ENCODE measurements at regions not wholly inside any gene's neighbourhood (a gene's known extent, or its start where the extent isn't known, plus 50 kb on each side); places are given as distances from the start of the nearest gene placed in this dataset.

GRCh38 chr2:221911890-221912289 is 339.8 kb upstream of the EPHA4 start:
- H3K27me3 ChIP-seq (ENCODE audit: low read length): 0 out of 2 replicates have a peak, but pooled peaks cover 3% of the 10 kb centered on the region
- H3K4me3 ChIP-seq (ENCODE audit: low read length): no peak overlapping the region
- DNase-seq (no peak), ATAC-seq (no peak)
- POLR2A ChIA-PET (ENCODE audit: unreplicated experiment): no interaction called here
- H3K36me3 ChIP-seq (ENCODE audit: low read depth, low read length): no peaks in the 10 kb centered on the region
- H3K9ac ChIP-seq (ENCODE audit: low read length): no peak overlapping the region
- intact Hi-C loops (cut with micrococcal nuclease): no loop called here
- no peaks in the 10 kb centered on the region for H3K4me1 ChIP-seq (ENCODE audit: insufficient read depth, low read length)
- H3K27ac ChIP-seq (ENCODE audit: low read length): no peak overlapping the region
- no peaks in the 10 kb centered on the region for H3K9me2 ChIP-seq (replicated peaks; ENCODE audit: low read length)
- BruUV-seq (replicated peaks): no TSS peak
- no peaks in the 10 kb centered on the region for H3K9me3 ChIP-seq (ENCODE audit: low read length)
- TF ChIP-seq EZH2 (IDR thresholded peaks at IDR 0.05; ENCODE audit: low read length, unreplicated experiment) (no peak), EZH2phosphoT487 (IDR thresholded peaks at IDR 0.05; ENCODE audit: borderline replicate concordance, low read length) (no peak), CTCF (conservative IDR thresholded peaks at IDR 0.05; ENCODE audit: low read depth, low read length) (no peak)
- no peaks in the 10 kb centered on the region for H3K79me2 ChIP-seq (ENCODE audit: low read length)
- H4K20me1 ChIP-seq (ENCODE audit: low read length): no peaks in the 10 kb centered on the region
- H3F3A ChIP-seq (ENCODE audit: low read length, unreplicated experiment): no peaks in the 10 kb centered on the region
- CTCF ChIA-PET: no interaction called here
- H2AFZ ChIP-seq (ENCODE audit: low read length): no peak overlapping the region
- no peak overlapping the region for H3K4me2 ChIP-seq (ENCODE audit: low read length)

- Histone ChIP-seq H3K9me3 (ENCODE audit: low read length) (no peaks in the 10 kb centered on the region), H3K4me3 (ENCODE audit: low read length) (no peak overlapping the region), H3K4me2 (ENCODE audit: low read length) (no peak overlapping the region), H2AFZ (ENCODE audit: low read length) (no peak overlapping the region), H4K20me1 (ENCODE audit: low read length) (no peaks in the 10 kb centered on the region), H3K79me2 (ENCODE audit: low read length) (no peaks in the 10 kb centered on the region), H3K36me3 (ENCODE audit: low read depth, low read length) (no peaks in the 10 kb centered on the region), H3F3A (ENCODE audit: low read length, unreplicated experiment) (no peaks in the 10 kb centered on the region), H3K4me1 (ENCODE audit: insufficient read depth, low read length) (no peaks in the 10 kb centered on the region), H3K9me2 (replicated peaks; ENCODE audit: low read length) (no peaks in the 10 kb centered on the region), H3K9ac (ENCODE audit: low read length) (no peak overlapping the region), H3K27me3 (ENCODE audit: low read length) (0 out of 2 replicates have a peak, but pooled peaks cover 3% of the 10 kb centered on the region), H3K27ac (ENCODE audit: low read length) (no peak overlapping the region)
- no TSS peak for BruUV-seq (replicated peaks)
- ChIA-PET POLR2A (ENCODE audit: unreplicated experiment) (no interaction called here), CTCF (no interaction called here)
- no peak for DNase-seq
- TF ChIP-seq EZH2phosphoT487 (IDR thresholded peaks at IDR 0.05; ENCODE audit: borderline replicate concordance, low read length) (no peak), CTCF (conservative IDR thresholded peaks at IDR 0.05; ENCODE audit: low read depth, low read length) (no peak), EZH2 (IDR thresholded peaks at IDR 0.05; ENCODE audit: low read length, unreplicated experiment) (no peak)
- intact Hi-C loops (cut with micrococcal nuclease): no loop called here
- no peak for ATAC-seq
Observed at GRCh38 chr2:221911321-221911720, 339.2 kb upstream of the EPHA4 start.

- H3K4me1 ChIP-seq (ENCODE audit: insufficient read depth, low read length): no peaks in the 10 kb centered on the region
- CTCF ChIA-PET: no interaction called here
- H3K79me2 ChIP-seq (ENCODE audit: low read length): no peaks in the 10 kb centered on the region
- 0 out of 2 replicates have a peak, but pooled peaks cover 3% of the 10 kb centered on the region for H3K27me3 ChIP-seq (ENCODE audit: low read length)
- no peaks in the 10 kb centered on the region for H3K9me2 ChIP-seq (replicated peaks; ENCODE audit: low read length)
- BruUV-seq (replicated peaks): no TSS peak
- no peaks in the 10 kb centered on the region for H3F3A ChIP-seq (ENCODE audit: low read length, unreplicated experiment)
- H3K27ac ChIP-seq (ENCODE audit: low read length): no peak overlapping the region
- H3K4me3 ChIP-seq (ENCODE audit: low read length): no peak overlapping the region
- H3K9ac ChIP-seq (ENCODE audit: low read length): no peak overlapping the region
- POLR2A ChIA-PET (ENCODE audit: unreplicated experiment): no interaction called here
- H3K9me3 ChIP-seq (ENCODE audit: low read length): no peaks in the 10 kb centered on the region
- intact Hi-C loops (cut with micrococcal nuclease): no loop called here
- ATAC-seq (no peak), DNase-seq (no peak)
- H3K4me2 ChIP-seq (ENCODE audit: low read length): no peak overlapping the region
- no peak overlapping the region for H2AFZ ChIP-seq (ENCODE audit: low read length)
- H4K20me1 ChIP-seq (ENCODE audit: low read length): no peaks in the 10 kb centered on the region
- TF ChIP-seq EZH2phosphoT487 (IDR thresholded peaks at IDR 0.05; ENCODE audit: borderline replicate concordance, low read length) (no peak), EZH2 (IDR thresholded peaks at IDR 0.05; ENCODE audit: low read length, unreplicated experiment) (no peak), CTCF (conservative IDR thresholded peaks at IDR 0.05; ENCODE audit: low read depth, low read length) (no peak)
- H3K36me3 ChIP-seq (ENCODE audit: low read depth, low read length): no peaks in the 10 kb centered on the region
Observed at GRCh38 chr2:221908518-221908917, 336.4 kb upstream of the EPHA4 start.
